NCI-H187 (cell line): ENCODE measurements at regions not wholly inside any gene's neighbourhood (a gene's known extent, or its start where the extent isn't known, plus 50 kb on each side); places are given as distances from the start of the nearest gene placed in this dataset.

ENCODE experiments used
- DNase-seq, 2 experiments: peaks; one replicate each; lab custom pipeline; 2025; lab: John Stamatoyannopoulos, UW

DNA sequence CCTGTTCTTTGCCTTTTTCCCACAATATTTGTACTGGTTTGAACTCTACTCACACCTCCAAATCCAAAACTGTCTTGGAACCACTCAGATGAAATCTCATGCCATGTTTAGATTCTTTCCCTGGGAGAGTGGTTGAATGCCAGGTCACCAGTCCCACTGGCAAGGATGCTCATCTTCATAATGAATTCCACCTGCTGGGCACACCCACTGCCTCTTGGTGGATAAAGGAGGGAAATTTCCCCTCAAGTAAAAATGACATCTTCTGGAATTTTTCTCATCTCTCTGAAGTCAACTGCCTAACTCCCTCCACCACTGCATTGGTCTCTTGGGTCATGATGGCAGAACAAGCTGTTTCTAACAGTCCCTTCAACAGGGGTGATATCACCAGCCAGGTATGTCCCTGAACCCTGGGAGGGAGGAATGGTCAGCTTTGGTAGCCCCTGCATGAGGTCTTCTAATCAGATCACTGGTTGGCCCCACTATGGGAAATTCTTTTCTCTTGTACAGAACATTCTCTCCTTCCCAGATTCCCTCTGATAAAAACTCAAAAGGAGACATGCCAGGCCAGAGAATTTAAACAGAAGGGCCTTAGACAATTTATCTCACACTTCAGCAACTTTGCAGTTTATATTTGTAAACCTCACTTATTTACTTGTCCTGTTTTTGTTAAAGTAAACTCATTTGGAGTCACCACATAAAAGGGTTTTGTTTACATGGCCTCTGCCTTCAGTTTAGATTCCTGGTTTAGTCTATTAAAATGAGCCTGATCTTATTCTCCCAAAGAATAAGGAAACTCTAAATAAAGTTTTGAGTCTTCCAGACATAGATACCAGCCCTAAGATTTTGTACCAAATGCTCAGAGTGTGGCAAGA is 143.4 kb downstream of the WNT5A start:
- DNase-seq, result no peak

DNA sequence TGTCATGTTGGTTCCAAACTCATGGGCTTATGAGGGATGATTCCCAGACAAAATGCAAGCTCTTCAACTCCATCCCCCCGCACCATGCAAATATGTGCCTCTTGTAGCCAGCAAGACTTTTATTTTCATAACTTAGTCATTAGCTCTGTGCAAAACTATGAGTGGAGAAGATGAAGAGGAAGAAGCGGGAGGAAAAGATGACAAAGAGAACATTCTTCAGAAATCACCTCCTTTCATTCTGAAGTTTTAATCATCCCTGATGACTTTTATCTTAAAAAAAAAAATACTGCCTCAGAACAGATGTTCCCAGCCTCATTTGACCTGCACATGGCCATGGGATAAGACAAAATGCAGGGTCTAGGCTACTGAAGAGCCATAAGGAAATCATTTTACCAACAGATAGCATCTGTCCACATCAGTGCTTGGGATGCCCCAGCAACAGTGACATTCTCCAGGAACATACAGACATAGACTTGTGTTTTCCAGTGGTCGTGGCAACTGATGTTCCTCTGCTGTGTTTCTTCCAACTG is 145.5 kb downstream of the WNT5A start:
- no peak for DNase-seq

DNA sequence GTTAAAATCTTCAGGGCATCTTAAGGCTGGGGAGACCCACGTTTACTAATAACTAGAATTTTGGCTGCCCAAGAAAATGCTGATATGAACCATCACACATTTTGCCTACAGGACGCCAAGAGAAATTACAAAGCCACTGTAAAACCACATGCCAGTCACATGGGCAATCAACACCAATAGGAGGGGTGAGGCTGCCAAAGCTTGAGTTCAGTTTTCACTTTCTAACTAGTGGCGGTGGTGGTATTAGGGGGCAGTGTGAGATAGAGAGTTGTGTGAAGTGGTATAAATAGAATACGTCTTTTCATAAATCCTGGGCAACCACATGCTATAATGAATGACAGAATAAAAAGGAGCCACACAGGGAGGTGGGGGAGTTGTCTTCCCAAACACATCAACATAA is 147.3 kb downstream of the WNT5A start:
- DNase-seq, result no peak

DNA sequence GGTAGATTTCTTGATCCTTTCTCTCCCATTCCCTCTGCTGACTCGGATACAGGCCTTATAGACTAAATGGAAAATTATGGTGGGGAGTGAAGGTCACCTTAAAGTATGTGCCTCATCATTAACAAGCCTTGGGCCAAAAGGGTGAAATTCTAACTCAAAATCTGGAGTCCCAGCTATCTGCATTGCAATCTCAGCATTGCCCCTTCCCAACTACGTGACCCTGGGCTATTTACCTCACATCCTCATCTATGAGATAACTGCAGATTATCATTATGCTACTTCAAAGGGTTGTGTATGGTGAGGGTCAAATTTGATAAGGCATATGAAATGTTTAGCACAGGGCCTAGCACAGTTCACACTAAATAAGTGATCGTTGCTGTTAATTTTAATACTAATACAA is 147.7 kb downstream of the WNT5A start:
- DNase-seq, result no peak

DNA sequence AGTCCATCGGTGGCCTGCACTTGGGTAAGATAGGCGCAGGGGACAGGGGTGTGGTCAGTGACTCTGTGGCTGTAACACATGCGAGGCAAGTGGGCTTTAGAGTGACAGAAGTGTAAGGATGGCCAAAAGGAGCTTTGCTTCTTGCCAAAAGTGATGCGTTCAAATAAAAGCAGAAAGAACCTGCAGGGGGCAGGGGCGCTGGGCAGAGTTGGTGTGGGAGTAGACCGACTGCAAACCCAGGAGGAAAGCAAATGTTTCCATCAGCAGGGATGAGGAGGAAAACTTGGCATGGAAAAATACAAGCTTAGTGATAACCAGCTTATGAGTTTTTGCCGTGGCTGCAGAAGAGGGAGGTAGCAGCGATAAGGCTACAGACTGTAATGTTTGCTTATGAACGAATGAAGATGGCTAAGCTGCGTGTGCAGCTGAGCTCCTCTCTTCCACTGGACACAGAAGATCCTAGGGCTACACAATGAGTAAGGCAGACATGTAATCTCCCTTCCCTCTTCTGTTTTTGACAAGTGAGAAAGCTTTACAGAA is 149.4 kb downstream of the WNT5A start:
- no peak for DNase-seq

DNA sequence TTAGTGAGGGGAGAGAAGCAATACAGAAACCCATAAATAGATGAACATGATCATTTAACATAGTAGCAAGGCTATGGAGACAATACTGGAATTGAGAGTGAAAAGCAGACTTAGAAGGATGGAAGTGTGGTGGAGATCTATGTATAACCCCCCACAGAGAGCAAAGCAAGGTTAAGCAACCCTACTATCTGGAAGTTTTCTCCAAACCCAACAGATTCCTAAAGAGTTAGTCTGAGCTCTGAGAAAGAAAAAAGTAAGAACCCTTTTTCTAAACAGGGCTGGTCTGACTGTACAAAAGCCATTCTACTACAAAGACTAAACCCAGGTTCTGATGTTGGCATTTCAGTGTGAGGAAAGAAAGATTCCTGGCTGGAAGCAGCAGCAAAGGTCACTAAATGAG is 153.2 kb downstream of the WNT5A start:
- no peak for DNase-seq

DNA sequence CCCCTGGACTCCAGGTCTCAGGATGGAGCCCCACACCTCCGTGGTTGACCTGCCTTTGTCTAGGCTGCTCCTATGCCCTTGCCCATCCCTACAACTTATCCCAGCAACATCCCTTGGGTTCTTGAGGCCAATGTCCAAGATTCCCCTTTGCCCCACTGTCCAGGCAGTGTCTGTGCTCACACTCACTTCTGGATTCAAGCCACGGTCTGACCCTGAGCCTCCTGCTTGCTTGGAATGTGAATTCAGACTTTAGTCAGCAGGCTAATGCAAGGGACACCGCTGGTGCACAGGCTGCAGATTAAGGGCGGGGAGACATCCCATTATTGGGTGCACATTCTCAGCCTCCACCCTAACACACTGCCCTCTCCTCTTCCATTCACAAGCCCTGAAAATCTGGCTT is 154.1 kb downstream of the WNT5A start:
- DNase-seq, result no peak

DNA sequence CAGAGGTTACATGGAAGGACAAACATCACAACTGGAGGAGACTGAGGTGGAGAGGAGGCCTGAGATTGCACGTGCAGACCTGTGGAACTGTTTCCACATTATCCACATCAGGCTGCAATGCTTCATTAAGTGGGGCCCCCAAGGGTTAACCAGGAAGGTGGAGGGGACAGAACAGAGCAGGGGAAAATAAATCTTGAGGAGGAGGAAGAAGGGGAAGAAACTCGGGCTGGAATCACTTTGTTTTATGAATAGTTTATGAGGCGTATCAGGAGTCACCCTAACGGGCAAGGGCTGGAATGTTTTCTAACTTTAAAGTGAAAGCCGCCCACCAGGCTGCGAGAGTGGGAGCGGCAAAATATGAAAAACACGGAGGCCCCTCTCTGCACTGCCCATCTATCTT is 154.9 kb downstream of the WNT5A start:
- no peak for DNase-seq

DNA sequence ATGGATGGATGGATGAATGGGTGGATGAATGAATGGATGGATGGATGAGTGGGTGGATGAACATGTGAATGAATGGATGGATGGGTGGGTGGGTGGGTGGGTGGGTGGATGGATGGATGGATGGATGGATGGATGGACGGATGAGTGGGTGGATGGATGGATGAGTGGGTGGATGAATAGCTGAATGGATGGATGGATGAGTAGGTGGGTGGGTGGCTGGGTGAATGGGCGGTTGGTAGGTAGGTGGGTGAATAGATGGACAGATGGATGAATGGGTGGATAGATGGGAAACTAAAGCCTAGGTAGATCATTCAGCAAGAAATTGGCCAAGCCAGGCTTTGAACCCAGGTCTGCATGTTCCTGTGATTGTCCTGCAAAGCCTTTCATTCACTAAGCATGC is 155.6 kb downstream of the WNT5A start:
- no peak for DNase-seq

DNA sequence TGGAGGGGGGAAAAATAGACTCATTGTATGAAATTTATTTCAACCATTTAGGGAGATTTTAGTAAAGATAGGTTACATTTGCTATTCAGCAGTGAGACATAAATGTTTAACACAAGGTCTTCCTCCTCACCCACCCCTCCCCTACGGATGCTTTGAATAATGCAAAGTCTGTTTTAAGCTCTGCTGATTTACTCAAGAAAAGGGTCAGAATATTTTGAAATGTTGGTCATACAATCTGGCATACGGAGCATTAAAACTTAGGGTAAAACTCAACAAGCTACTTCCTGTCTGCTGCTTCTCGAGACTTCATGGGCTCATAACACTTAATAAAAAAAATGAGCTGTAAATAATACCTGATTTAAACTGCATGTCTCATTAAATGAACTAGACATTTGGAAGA is 156.3 kb downstream of the WNT5A start:
- no peak for DNase-seq

DNA sequence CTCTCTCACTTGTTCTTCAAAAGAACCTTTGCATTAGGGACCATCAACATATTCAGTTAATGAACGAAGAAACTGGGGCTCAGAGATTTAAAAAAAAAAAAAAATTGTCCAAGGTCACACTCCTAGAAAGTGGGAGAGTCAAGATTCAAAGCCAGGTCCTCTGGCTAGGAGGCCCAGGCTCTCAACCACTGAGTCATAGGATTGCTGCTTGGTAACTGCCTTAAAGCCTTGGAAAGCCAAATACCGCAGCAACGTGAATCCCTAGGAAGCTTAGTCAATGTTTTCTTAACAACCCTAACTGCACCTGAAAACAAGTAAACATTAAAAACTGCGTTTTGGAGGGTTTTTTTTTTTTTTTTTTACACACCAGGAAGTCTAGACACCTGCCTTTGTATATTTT is 156.8 kb downstream of the WNT5A start:
- DNase-seq, result no peak

DNA sequence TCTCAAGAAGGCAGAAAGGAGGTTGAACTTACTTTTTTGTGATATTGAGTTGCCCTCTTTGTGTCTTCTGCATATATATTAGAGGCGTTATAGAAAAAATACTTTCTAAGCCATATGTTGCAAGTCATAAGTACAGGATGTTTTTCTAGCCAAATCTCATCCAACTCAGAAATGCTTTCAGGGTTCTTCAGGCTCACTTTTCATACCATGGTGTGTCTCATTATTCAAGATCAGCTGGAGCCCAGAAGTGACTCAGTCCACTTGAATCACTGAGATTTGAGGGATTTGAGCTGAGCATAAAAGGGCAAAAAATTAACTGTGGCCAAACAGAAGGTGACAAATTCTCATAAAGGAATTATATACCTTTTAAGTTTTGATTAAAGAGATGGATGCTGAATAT is 157.3 kb downstream of the WNT5A start:
- no peak for DNase-seq

DNA sequence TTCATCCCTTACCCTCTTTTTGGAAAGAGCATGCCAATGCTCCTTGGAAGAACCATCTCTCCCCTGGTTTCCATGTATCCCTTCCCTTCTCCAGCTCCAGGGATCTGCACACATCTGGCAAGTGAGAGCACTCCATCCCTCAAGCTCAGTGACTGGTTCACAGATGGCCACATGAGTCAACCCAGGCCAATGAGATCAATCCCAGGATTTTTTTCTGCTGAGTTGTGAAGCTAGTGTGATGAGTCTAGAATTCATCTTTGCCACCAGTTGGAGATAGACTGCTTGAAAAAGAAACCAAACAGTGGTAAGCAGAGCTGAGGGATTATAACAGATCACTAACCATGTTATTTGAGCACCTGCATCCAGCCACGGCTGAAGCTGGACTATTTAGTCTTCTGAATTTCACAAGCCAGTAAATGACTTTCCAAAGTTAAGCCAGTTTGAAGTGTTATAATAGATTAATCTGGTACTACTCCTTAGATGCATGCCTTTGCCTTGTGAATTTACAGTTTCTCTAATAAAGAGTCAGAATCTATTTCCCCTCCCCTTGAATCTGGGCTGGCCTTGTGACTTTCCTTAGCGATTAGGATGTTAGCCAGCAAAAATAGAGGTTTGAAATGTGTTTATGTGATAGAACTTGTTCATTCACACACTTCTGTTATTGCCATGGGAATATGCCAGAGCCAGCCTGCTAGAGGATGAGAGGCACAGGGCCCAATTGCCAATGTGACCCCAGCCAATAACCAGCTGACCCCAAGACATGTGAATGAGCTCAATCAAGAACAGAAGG is 159.8 kb downstream of the WNT5A start:
- DNase-seq, result no peak

DNA sequence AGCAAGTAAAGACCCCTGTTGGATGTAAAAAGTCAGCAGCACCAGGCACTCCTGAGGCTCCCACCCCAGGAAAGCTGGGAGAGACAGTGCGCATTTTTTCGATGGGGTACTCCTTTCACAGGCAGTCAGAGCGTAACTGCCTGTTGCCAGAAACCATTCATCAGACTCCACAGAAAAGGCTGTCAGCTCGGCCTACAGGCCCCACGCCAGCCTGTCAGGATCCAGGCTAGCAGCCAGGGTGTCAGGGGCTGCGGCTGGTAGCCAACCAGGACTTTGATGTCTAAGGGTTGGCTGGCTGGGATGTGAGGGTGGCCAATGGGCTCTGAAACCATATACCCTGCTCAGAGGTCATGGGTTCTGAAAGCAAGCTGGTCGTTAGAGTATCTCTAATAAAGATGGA is 164.5 kb downstream of the WNT5A start:
- DNase-seq, result no peak

DNA sequence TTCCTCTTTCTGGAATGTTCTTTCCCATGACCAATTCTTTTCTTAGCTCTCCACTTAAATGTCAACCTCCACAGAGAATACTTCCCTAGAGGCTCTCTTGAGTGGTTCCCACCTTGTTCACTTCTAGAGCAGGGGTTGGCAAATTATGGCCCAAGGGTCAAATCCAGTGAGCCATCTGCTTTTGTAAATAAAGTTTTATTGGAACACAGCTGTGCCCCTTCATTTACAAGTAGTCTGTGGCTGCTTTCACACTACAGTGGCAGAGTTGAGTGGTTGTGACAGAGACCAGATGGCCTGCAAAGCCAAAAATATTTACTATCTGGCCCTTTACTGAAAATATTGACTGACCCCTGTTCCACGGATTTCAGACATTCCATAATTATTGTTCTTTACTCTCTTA is 166.2 kb downstream of the WNT5A start:
- DNase-seq, result no peak

DNA sequence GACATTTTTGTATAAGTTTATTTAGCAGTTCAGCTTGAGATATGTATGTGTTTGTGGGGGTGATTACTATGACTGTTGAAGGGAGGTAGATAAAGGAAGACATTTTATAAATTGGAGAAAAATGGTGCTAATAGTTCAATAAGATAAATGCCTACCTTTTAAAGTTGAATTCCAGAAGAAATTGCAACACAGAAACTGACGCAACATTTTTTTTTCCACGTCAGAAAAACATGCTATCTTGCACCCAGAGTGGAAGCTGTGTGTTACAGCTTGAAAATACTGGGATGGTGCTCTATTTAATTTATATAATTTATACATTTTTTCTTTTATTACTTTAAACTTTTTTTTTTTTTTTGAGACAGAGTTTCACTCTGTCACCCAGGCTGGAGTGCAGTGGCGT is 171.7 kb downstream of the WNT5A start:
- DNase-seq, result no peak

DNA sequence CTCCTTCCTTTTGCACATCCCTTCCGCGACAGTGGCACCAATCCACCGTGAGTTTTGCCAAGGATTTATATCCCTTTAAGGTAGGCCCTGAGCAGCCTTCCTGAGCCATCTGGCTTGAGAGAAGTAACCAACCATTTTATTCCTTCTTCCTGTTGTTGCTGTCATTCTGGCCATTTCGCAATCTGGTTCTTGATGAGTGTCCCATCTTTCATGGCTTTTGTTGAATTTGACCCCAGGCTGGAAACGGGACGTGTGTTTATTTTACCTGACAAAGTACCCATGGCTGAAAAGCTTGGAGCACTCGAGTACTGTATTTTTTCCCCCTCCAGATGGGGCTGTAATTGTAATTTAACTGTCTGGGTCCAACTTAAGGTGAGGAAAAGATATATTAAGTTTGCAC is 173.4 kb downstream of the WNT5A start:
- no peak for DNase-seq

DNA sequence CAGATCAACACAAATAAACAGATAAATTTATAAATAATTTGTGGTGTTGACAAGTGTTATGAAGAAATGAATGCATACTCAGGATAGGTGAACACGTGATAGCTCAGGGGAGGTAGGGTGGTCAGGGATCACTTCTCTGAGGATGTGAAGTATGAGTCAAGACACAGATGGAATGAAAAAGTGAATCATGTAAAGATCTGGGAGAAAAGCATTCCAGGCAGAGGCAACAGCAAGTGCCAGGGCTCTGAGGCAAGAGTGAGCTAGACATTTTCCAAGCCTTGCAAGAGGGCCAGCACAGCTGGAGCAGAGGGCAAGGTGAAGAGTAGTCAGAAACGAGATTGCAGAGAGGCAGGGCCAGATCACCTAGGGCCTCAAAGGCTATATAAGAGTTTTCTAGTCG is 177.8 kb downstream of the WNT5A start:
- DNase-seq, result no peak

DNA sequence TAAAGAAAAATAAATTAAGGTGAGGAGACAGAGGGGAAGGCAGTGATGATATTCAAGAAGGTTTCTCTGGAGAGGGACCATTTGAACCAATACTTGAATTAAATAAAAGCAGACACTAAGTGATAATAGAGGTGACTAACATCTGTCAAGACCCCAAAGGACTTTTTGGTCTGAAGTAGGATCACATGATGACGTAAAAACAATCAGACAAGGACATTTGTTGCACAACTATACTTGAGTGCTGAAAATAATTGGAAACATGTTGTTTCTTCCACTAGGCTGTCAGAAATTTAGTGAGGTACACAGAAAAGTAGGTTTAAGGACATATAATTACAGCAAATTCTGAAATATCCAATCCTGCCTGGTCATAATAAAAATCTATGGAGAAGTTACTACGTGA is 179.5 kb downstream of the WNT5A start:
- no peak for DNase-seq

DNA sequence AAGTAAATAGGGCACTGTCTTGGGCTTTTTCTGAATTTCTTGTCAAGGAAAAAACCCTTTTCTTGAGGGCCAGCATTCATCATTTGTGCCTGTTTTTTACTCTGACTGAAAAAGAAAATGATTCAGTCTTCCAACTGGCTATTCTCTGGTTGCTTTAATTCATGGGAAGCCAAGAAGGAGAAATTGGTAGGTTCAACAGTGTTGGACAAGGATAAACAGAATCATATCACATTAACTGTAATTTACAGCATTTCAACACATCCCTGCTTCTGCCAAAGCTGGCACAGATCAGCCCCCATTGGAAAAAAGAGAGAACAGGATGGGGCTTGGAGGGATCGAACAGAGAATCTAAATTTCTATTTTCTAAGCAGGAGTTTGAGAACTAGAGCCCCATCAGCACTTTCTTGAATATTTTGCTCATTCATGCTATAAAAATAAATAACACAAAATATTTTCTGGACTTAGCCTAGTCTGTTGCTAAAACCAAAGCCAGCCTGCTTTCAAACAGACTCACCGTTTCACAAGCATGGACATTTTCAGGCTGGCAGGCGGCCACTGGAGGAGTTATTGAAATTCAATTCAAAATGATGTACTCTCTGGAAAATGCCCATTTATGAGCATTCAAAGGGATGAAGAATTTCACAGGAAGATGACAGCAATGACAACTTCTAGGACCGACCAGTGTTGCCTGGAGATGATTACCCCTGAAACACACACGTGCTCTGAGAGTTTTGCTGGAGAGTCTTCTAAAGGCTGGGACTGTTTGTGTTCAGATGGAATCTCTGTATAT is 181.2 kb downstream of the WNT5A start:
- DNase-seq, result no peak

DNA sequence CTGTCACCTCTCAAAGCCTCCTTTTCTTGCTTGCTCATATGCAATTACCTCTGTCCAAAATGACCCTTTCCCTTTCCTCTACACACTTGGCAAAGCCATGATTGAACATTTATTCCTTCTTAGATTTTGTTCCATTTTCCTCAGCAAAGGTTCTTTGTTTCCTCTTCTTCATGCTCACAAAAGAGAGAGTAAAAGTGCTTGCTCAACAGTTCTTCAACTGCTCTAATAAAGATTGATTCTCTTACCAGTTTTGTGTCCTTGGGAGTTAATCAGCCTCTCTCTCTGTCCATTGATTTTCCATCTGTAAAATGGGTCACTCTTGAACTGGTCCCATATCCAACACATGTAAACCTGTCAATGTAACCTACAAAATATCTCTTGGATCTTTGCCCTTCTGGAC is 186.4 kb downstream of the WNT5A start:
- DNase-seq, result no peak

DNA sequence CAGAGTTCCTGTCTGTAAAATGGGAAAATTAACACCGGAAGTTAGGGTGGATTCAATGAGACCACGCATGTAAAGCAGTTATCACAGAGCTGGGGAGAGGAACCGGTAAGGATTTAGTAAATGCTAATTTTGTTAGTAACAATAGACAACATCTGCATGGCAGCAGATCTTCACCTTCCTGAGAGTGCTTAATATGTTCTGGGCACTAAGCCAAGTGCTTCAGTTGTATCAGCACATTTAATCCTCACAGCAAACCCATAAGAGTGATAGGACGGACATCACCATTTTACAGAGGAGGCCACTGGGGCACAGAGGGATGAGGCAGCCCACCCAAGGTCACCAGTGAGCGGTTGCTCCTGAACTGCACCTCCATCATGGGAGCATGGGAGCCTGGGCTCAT is 189.4 kb downstream of the WNT5A start:
- DNase-seq, result no peak
